Testis (tissue), 2 donors: ENCODE measurements at regions not wholly inside any gene's neighbourhood (a gene's known extent, or its start where the extent isn't known, plus 50 kb on each side); places are given as distances from the start of the nearest gene placed in this dataset.

Experiments
- POLR2A ChIP-seq: fragments of 450-650 bp; IDR thresholded peaks from one replicate; pipeline ENCODE4 v1.6.1; 2017; ENCODE audit warnings: antibody characterized with exemption, mild to moderate bottlenecking, moderate library complexity
- TF ChIP-seq, protein P1 (sequence below), 3 experiments: fragments of 450-650 bp in 2 of 3; fragments of 200-600 bp in 1 of 3; sonication (generic) in 1 of 3; IDR thresholded peaks; one replicate each; pipeline ENCODE4 v1.5.1; 2016 to 2019; ENCODE audit warnings: antibody characterized with exemption in 3 of 3, mild to moderate bottlenecking in 2 of 3, moderate library complexity in 1 of 3

DNA sequence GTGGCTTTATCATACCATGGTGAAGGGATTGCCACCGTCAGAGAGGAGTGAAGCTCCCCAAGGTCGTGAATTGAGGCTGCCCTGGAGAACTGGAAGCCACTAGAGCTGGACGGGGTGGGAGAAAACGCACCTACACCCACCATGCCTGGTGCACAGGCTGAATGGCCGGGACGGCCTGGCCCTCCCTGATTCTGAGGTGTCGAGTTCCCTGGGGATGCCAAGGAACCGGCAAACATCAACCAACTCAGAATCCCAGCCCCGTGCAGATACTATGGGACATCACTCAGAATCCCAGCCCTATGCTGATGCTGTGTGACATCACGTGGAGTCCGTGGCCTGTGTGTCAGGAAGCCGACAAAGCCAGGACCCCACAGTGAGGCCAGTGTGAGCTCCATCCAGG, 650.0 kb downstream of the BRD1 start:
- TF ChIP-seq, protein P1, sequence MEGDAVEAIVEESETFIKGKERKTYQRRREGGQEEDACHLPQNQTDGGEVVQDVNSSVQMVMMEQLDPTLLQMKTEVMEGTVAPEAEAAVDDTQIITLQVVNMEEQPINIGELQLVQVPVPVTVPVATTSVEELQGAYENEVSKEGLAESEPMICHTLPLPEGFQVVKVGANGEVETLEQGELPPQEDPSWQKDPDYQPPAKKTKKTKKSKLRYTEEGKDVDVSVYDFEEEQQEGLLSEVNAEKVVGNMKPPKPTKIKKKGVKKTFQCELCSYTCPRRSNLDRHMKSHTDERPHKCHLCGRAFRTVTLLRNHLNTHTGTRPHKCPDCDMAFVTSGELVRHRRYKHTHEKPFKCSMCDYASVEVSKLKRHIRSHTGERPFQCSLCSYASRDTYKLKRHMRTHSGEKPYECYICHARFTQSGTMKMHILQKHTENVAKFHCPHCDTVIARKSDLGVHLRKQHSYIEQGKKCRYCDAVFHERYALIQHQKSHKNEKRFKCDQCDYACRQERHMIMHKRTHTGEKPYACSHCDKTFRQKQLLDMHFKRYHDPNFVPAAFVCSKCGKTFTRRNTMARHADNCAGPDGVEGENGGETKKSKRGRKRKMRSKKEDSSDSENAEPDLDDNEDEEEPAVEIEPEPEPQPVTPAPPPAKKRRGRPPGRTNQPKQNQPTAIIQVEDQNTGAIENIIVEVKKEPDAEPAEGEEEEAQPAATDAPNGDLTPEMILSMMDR (IDR thresholded peaks at IDR 0.05) = no peak
- no peak for TF ChIP-seq POLR2A
